Activated CD4-positive, CD25-positive, alpha-beta regulatory T cell treated with anti-CD3 and anti-CD28 coated beads, Interleukin-2, amount 50 U/mL, for 16 hours (primary cell): ENCODE measurements at regions not wholly inside any gene's neighbourhood (a gene's known extent, or its start where the extent isn't known, plus 50 kb on each side); places are given as distances from the start of the nearest gene placed in this dataset.

Experiments used
- DNase-seq: peaks from one replicate; pipeline ENCODE4 v3.0.0-alpha.2; 2020; ENCODE audit warnings: low read depth, low spot score

DNA sequence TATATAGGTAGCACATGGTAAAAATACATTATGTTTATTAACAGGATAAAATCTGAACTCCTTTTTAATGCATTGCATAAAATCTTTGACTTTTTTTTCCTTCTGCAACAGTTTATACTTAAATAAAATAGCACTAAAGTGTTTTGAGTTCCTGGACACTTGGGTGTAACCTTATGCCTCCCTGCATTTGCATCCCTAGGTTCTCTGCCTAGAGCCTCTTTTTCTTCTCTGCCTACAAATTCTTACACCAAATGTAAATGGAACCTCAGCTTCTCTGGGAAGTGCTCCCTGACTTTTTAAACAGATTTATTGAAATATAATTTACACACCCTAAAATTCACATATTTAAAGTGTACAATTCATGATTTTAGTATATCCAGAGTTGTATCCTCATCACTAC is 1017.6 kb downstream of the CNTNAP5 start:
- DNase-seq, result no peak

DNA sequence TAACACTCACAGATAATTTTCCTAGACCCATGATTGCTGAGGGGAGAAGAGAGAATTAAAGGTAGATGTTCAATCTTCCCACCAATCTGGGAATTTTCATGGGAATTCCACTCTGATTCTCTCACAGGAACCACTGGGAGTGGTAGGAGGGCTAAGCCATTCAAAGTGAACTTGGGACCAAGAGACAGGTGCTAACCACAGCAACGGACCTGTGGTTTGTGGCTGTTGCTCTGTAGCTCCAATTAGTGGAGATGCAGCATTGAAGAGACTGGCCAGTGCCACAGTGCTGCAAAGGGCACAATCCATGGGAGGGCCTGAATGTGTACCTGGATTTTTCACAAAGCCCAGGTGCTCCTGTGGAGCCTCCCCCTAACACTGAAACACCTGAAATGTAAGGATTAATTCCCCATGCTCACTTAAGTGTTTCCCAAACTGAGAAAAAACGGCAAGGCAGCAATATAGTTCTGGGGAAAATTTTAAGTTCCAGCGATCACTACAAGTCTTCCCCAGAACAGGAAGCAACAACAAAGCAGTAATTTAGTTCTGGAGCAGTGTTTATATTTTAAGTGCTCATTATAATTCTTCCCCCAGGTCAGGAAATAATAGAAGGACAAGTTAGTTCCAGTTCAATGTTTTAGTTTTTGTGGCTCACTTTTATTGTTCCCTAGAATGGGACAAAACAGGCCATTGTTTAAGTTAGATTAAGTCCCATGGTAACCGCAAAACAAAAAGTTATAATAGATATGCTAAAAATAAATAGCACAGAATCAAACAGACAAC is 1045.8 kb downstream of the CNTNAP5 start:
- DNase-seq, result no peak

DNA sequence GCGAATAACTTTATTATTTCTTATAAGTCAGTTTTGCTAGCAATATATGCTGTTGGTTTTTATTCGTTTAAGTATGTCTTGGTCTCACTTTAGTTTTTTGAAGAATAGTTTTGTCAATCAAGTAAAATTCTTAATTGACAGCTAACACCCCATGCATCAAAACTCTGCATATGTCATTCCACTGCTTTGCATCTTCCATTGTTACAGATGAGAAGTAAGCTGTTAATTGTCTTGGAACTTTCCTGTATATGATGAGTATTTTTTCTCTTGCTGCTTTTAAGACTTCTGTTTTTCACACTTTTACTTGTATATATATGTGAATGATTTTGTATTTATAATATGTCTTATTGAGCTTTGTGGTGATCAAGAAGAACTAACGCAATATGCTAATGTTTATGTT is 1048.4 kb downstream of the CNTNAP5 start:
- no peak for DNase-seq

DNA sequence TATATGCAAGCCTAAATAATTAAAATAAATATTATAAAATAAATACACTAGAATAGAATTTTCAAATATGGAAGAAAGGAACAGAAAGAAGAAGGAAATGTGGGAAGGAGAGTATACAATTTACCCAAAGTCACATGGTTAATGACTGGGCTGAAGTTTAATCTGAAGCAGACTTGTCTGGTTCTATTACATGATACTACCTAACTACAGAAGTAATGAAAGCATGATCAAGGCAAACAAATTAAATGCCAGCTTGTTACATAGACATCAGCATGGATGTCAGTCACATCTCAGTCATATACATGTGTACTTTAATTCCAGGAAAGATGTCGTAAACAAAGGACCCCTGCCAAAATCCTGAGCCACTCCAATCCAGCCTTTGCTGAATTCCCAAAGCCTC is 1060.8 kb downstream of the CNTNAP5 start:
- no peak for DNase-seq

DNA sequence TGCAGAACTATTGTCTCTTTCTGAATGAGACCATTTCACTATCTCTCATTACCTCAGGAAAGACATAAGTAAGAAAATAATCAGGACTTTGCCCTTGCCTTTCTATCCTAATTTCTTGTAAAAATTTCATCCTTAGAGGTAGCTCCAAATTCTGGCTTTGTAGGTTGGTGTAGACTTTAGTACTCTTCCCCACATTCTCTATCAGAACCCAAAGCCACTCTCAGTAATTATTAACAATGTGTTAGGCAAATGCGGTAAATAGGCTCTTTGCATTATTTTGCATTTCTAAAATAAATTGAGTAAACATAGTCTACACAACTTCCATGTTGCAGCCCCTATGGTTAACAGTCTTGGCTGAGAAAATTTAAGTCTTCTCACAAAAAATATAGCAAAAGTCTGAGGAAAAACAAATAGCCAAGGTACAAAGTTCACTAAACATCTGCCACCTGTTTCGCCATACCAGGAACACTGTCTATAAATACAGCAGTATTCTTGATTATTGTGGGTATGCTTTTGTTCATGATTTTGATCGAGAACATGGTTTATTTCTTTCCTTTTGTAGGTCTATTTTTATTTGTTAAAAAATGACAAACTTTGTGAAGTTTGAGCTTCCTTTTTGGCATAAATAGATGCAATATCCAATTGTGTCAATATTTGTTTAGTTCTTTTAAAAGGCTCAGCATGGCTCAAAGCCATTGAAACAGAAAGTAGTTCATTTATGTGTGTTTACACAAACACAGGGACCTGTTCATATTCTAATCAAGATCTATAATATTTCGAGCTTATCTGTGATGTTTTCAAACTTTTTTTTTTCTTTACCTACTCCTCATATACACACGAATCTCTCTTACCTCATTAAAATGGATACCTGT is 1061.5 kb downstream of the CNTNAP5 start:
- DNase-seq, result no peak

DNA sequence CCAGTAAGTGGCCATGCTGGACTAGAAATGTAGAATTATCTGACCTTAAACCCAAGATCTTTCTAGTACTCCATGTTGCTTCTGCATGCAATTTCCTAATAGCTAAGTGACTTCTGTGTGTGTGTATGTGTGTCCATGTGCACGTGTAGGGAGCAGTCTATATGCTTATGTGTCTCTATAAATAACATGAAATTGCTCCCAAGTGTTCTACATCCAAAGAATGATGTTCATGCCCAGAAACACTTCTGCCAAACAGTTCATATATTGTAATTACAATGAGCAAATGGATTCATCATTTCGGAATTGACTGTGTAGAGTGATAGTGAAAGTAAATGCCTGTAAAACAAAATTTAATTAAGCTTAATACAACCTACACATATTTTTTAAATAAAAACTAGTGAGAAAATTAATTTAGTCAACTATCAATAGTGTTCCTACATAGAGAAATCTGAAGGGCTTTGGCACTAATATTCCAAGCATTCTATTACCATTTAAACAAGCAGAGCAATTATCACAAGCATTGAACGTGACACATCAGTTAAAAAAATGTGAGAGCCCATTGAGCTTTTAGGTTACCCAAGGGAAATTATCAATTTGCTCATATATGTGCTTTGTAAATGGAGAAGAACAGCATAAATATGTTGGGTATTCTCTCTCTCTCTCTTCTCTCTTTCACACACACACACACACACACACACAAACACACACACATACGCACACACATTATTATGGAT is 1067.4 kb downstream of the CNTNAP5 start:
- DNase-seq, result no peak

DNA sequence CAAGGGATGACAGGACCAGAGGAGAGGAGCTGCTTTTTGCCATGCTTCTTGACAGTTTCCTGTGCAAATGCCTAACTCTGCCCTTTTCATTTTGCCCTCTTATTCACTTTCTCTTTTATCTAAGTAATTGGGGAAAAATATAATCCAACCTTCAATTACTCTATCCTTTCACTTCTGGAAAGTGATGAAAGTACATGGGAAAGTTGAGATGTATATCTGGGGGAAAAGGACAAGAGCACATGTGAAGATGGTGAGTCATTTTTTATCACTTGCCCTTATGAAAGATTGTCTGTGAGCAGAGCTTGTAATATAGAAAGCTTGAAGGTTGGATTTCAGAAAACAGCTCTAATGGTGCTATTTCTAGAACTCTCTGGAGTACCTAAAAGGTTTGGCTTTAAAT is 1070.7 kb downstream of the CNTNAP5 start:
- DNase-seq, result no peak

DNA sequence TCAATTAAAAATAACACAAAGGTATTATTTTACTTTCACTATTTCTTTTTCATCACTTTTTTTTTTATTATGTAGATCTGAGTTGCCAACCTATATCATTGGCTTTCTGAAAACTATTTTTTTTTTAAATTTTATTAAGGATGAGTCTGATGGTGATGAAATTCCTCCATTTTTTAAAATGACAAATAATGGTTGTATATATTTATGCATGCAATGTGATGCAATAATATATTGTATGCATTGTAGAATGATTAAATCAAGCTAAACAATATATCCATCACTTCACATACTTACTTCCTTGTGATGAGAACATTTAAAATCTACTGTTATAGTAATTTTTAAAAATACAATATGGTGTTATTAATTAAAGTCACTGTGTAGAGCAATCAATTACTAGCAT is 1081.6 kb downstream of the CNTNAP5 start:
- DNase-seq, result no peak

DNA sequence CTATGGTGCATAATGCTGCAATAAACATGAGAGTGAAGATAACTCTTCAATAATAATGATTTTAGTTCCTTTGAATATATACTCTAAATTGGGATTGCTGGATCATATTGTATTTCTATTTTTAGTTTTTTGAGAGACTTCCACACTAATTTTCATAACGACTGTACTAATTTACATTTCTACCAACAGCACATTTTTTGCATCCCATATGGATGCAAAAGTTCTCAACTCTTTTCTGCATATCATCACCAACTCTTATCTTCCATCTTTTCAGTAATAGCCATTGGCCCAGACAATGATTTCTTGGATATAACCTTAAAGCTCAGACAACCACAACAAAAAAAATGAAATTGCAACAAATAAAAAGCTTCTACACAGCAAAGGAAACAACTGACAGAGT is 1082.4 kb downstream of the CNTNAP5 start:
- DNase-seq, result no peak

DNA sequence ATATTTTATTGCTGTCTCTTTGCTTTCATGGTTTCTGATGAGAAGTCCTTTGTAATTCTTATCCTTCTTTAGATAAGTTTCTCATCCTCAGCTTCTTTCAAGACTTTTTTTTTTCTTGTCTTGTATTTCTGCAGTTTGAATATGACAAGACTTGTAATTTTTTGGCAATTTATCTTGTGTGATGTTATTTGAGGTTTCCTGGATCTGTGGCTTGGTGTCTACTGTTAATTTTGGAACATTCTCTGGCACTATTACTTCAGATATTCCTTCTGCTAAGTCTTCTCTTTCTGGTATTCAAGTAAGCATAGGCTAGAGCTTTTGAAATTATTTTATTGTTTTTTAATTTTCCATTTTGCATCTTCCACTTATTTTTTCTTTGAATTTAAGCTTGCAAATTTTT is 1083.2 kb downstream of the CNTNAP5 start:
- no peak for DNase-seq

DNA sequence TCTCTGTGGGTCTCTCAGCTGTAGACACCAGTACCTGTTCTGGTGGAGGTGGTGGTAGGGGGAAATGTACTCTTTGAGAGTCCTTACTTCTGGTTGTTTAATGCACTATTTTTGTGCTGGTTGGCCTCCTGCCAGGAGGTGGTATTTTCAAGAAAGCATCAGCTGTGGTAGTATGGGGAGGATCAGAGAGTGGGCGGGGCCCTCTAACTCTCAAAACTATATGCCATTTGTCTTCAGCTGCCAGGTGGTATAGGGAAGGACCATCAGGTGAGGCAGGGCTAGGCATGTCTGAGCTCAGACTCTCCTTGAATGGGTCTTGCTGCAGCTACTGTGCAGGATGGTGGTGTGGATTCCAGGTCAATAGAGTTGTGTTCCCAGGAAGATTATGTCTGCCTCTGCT is 1100.8 kb downstream of the CNTNAP5 start:
- no peak for DNase-seq

DNA sequence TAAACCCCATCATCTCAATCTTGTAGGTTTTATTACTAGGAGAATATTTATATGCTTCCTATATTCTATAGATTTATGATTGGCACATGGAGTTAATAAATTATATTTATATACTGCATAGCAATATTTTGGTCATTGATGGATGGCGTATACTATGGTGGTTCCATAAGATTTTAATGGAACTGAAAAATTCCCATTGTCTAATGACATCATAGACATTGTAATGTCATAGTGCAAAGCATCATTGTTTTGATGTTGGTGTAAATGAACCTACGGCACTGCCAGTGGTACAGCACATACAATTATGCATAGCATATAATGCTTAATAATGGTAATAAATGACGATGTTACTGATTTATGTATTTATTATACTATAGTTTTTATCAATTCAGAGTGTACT is 1135.9 kb downstream of the CNTNAP5 start:
- DNase-seq, result no peak

DNA sequence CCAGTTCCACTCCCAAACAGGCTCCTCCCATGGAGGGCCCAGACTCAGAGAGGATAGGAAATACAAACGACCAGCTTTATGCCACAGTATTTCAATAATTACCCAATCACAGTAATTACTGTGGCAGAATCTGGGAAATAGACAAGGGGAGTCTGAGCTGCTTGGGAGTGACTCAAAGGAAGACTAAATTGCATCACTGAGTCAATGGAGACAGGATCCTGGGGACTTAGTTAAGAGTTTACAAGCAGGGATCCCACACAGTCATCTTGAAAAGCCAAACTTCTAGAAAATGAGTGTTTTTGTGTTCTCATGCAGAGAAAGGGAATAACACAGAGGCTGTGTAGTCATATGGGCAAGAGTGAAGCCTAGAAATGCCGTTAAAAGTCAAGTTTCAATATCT is 1142.1 kb downstream of the CNTNAP5 start:
- DNase-seq, result no peak

DNA sequence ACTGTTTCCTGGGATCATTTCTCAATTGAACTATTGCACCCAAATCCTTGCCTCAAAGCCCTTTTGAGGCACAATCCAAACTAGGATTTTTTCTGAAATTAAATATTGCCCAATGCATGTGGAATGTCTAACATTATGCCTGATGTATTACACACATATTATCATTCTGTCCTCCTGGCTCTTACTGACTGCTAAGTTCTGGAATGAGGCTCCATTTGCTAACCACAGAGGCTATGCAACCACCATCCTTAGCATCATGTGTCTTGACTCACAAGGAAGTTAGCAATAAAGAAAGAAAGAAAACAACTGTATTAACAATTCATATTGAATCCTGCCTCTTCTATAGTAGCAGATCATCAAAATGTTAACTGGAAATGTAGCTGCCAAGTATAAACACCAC is 1142.7 kb downstream of the CNTNAP5 start:
- DNase-seq, result no peak

DNA sequence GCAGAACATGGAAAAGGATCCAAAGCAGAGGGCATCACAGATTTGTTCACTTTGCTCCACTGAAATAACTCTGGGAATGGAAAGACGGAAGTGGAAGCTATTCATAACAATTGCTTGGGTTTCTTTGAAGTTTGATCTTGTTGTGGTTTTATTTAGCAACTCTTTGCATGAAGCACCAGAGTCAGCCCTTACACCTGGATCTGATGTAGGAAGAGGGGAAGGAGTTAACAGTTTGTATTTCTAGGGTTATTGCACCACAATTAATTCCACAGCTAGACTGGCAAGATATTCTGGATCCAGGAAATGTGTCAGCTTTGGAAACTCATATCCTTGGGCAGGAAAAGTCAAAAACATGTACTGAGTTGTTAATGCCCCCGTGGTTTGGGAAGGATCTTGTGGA is 1143.4 kb downstream of the CNTNAP5 start:
- no peak for DNase-seq

DNA sequence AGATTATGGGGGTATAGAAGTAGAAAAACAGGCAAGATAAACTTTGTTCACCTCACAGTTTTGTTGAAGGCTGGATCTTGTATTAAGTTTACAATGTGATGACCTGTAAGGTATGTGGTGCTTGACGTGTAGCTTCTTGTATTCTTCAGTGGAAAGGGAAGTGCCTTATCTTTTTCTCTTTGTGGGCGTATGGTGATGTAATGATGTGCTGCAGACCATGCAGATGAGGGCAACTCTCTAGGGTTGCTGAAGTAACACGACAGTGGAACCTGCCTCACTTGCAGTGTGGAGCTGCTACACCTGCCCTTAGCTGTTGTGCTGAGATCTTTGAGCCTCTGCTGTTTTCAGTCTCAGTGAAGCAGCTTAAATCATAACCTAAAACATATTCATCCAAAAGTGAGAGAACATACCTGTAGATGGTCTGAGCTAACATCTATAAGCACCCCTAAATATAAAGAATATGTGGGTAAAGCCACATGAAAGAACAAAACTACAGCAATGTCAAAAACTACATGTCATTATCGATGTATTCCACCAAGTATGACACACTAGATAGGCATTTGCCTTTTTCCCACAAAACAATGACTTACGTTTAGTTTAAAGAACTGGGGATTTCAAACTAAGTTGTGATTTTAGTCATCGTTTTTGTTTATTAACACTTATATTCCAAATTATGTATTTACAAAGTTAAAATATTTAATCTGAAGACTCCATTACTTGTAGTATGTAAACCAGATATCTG is 1144.1 kb downstream of the CNTNAP5 start:
- no peak for DNase-seq

DNA sequence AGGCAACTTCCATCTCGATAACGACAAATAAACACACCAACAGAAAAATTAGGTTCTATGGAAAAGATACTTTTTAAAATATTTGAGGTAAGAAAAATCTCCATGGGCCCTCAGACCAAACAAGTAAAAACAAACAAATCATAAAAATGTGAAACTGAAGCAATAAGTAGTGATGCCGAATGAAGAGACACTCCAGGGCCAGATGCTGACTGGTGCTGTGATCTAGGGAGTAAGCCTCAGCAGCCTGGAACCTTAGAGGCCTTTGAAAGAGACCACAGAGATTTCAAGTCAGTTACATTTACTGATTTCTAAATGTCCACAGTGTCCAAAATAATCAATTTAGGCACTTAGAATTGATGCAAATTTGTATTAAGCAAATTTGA is 1144.7 kb downstream of the CNTNAP5 start:
- no peak for DNase-seq

DNA sequence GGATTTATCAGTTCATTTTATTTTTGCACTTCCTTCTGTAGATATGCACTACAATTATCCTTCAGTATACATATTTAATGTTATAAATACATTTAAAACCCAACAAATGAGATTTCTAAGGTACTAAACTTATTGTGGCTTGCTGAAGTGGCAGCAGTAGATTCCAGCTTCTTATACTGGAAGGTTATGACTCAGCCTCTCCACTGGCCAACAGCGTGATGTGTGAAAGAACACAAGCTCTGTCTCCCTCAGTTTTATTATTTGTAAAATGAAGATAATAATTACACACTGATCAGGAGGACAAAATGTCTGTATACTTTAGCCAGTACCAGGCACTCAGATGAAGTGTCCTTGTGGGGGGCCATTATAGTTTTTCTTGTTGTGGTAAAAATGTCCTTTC is 1147.1 kb downstream of the CNTNAP5 start:
- DNase-seq, result no peak

DNA sequence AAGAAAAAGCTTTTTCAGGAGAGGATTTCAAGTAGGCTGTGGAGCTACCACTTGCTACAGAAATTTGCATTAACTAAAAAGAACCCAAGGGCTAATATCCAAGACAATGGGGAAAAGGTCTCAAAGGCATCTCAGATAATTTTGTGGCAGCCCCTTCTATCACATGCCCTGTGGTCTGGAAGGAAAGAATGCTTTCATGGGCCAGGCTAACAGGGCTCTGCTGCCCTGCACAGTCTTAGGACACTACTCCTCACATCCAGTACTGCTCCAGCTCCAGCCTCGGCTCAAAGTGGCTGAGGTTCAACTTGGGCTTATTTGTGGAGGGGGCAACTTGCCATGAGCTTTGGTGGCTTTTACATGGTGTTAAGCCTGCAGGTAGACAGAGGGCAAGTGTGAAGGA is 1150.3 kb downstream of the CNTNAP5 start:
- no peak for DNase-seq

DNA sequence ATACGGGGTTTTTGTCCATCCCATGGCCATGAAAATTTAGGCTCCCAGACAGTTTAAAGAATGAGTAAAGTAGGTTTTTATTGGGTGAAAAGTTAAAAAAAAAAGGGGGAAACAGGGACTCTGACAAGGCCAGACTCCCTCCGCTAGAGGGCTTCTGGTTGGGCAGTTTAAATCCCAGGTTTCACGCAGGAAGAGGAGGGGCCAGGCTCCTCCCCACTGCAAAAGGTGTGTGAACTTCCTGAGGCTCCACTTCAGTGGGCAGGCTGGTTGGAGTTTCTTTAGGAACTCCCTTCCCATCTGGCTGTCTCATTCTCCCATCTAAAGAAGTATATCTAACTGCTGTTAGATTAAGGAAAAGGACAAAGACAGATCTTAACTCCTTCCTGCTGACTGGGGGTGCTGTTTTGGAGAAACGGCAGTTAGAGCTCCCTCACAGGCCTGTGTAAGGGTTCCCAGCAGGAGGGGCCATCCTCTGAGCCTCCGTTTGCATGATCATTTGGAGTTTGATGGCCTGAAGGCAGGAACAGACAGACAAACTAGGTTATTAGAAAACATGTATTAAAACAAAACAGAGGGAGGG is 1160.7 kb downstream of the CNTNAP5 start:
- DNase-seq, result no peak

DNA sequence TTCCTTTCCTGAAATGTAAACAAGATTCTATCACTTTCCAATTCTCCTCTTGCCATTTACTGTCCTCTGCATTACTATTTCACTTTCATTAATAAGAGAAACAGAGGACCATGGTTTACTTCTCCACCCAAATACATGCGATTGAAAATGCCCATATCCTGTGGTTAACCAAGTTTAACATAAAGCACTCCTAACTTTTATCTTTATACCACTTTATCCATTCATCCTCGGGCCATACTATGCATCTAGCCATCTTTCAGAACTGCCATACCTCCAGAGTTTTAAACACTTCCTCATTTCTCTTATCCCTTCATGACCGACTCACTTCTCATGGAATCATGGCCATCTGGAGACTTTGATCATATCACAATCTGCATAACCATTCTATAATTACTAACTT is 1182.3 kb downstream of the CNTNAP5 start:
- DNase-seq, result no peak
